Umbilical cord (tissue), 1 donor: ENCODE measurements at regions not wholly inside any gene's neighbourhood (a gene's known extent, or its start where the extent isn't known, plus 50 kb on each side); places are given as distances from the start of the nearest gene placed in this dataset.

ENCODE experiments used
- DNase-seq: peaks from one replicate; pipeline ENCODE4 v3.0.0-alpha.2; 2015; ENCODE audit warnings: low spot score

- no peak for DNase-seq
Measured at GRCh38 chr4:89364541-89364940, 56.9 kb upstream of the GPRIN3 start.

GRCh38 chr4:89363786-89364185, 56.2 kb upstream of the GPRIN3 start:
- DNase-seq = no peak

GRCh38 chr4:89358935-89359638, 51.5 kb upstream of the GPRIN3 start:
- DNase-seq = no peak

GRCh38 chr4:89357787-89358186, 50.2 kb upstream of the GPRIN3 start:
- no peak for DNase-seq
